ENCODE measurements at regions not wholly inside any gene's neighbourhood (a gene's known extent, or its start where the extent isn't known, plus 50 kb on each side); places are given as distances from the start of the nearest gene placed in this dataset.
"Not testable (repeated sequence)": the region's sequence is repeated elsewhere in the genome, so short reads cannot be mapped to it uniquely, and the experiment has no call there.

DNA sequence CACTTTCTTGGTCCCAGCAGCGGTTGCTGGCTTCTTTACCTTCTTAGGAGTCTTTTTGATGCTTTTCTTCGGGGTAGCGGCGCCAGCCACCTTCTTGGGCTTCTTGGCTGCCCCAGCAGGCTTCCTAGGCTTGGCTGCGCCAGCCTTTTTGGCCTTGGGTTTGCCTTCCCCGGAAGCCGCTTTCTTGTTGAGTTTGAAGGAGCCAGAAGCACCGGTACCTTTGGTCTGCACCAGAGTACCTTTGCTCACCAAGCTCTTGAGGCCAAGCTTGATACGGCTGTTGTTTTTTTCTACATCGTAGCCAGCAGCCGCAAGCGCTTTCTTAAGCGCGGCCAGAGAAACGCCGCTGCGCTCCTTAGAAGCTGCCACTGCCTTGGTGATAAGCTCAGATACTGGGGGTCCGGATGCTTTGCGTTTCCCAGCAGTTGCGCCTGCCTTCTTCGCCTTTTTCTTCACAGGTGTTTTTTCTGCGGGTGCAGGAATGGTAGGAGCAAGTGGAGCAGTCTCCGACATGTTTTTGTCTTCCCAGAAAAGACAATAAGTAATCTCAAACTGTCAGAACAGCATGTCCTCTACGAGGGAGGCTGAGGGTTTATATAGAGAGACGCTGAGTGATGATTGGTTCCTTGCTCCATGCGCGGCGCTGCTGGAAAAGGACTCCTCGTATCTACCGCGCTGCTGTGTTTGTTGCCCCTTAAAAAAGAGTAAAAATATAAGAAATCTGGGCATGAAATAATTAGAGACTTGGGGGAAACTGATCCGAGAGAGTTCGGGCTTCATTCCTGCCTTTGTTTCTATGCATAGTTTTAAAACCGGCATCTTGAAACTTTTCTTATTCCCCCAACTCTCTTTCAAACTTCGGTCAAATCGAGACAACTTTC is 130.3 kb upstream of the BTN3A2 start:
- no peak for DNase-seq (ENCODE audit: low spot score)

DNA sequence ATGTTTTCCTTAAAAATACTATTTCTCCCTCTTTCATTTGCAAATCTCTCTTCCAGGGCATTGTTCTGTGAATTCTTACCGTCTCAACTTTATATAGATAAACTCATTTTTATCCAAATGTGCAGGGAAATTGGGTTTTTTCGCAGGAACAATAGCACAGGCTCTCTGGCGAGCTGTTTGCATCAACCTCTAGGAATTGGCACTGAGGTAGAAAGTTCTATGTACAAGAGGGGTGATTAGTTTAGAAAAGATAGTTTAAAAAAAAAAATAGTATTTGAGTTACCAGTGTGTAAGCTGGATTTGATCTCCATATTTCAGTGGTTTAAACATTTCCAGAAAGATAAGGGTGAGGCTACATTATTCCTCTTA is 129.7 kb upstream of the BTN3A2 start:
- no peak for DNase-seq (ENCODE audit: low spot score)

DNA sequence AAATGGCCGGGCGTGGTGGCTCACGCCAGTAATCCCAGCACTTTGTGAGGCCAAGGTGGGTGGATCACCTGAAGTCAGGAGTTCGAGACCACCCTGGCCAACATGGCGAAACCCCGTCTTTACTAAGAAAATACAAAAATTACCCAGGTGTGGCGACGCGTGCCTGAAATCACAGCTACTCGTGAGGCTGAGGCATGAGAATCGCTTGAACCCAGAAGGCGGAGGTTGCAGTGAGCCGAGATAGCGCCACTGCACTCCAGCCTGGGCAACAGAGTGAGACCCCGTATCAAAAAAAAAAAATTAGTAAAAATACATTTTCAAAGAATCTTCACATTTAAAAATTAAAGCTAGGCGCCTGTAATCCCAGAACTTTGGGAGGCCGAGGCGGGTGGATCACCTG is 125.6 kb upstream of the BTN3A2 start:
- not testable (repeated sequence) for DNase-seq (ENCODE audit: low spot score)

DNA sequence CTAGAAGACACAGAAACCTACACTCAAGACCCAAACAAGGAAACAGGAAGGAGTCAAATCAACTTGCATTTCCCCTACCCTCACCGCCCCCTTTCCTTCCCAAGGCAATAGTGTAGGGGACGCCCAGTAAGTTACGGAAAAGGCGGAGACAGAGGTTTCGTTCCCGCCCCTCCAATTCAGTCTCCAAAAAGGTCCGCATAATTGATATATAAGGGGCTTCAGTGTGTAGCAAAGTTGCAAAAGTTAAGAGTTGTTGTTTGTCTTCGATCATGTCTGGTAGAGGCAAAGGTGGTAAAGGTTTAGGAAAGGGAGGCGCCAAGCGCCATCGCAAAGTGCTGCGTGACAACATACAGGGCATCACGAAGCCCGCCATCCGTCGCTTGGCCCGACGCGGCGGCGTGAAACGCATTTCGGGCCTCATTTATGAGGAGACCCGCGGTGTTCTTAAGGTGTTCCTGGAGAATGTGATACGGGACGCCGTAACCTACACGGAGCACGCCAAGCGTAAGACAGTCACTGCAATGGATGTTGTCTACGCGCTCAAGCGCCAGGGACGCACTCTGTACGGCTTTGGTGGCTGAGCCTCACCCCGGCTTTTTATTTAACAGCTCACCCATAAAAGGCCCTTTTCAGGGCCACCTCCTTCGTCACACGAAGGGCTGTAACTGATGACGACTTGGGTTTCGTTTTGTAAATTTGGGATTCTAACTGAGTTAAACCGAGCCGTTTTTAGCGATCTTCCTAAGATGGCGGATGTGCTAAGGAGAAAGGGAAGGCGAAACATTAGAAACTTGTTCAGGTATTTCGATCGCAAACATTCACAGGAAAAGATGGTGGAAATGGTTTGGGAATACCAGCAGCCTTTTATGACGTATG is 124.6 kb upstream of the BTN3A2 start:
- DNase-seq (ENCODE audit: low spot score), result no peak

DNA sequence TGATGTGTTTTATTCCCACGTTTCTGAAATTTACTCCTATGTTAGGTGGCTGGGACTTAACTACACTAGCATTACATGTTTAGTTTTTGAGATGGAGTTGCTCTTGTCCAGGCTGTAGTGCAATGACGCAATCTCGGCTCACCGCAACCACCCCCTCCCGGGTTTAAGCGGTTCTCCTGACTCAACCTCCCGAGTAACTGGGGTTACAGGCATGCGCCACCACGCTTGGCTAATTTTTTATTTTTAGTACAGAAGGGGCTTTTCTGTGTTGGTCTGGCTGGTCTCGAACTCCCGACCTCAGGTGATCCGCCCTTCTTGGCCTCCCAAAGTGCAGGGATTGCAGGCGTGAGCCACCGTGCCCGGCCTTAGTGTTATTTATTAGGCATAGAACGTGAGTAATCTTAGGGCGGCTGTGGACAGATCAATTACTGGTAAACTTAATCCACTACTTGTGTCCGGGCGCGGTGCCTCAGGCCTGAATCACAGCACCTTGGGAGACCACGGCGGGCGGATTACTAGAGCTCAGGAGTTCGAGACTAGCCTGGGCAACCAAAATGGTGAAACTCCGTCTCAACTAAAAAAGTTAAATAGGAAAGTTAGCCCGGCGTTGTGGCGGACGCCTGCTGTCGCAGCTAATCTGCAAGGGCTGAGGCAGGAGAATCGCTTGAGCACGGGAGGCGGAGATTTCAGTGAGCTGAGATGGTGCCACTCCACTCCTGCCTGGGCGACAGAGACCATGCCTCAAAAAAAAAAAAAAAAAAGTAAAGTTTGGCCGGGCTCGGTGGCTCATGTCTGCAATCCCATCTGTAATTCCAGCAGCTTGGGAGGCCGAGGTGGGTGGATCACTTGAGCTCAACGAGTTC is 123.7 kb upstream of the BTN3A2 start:
- no peak for DNase-seq (ENCODE audit: low spot score)

DNA sequence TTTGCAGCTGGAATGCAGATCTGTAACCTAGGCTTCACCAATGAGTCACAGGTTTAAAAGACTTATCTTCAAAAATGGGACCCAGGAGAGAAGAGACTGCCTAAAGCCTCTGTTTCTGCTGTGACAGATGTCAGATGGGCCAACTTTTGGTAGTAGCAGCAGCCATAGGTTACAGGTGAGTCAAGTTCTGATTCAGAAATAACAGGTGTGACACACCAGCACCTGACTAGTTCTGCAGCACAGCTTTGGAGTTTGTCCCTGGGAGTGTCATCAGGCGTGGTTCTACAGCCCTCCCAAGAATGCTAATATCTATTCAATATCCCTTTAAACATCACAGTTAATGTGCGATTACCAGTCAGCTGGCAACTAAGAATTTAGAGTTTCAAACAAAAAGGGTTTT is 121.9 kb upstream of the BTN3A2 start:
- no peak for DNase-seq (ENCODE audit: low spot score)

DNA sequence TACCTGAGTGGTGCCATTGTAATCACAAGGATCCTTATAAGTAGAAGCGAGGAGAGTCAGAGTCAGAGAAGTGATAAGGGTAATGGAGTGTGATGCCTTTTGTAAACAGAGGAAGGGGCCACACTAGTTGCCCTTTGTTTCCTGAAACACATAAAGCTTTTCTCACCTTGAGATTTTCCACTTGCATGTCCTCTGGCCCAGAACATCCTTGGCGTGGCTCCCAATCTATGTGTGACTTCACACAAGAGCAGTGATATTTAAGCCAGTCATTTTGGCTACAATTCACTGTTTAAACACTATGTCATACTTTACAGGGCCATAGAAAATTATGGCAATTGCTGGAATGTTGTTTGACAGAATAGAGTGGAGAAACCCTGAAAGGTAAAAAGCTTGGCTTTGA is 121.2 kb upstream of the BTN3A2 start:
- DNase-seq (ENCODE audit: low spot score), result no peak

DNA sequence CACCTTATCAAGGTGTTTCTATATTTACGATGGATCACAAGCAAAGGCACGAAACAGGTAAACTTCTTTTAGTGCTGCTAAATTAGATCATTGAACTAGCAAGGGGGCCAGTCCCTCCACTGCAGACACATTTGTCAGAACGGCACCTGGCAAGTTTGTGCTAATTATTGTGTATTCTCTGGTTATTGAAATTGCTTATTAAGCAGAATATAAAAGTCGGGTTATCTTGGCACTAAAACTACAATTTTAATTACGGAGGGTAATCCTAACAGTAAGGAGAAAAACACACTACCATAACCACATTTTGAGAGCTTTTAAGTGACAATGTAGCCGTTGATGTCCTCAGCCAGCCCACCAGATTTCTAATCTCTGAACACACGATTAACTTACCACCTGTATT is 118.9 kb upstream of the BTN3A2 start:
- no peak for DNase-seq (ENCODE audit: low spot score)

DNA sequence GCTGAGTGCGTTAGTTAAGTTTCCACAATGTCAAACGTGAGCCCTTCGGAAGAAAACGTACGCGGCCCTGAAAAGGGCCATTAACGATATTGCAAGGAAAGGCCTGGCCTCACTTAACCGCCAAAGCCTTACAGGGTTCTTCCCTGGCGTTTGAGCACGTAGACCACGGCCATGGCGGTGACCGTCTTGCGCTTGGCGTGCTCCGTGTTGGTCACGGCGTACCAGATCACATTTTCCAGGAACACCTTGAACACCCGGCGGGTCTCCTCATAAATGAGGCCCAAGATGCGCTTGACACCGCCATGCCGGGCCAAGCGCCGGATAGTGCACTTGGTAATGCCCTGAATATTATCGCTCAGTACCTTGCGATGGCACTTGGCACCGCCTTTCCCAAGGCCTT is 118.4 kb upstream of the BTN3A2 start:
- DNase-seq (ENCODE audit: low spot score), result no peak

DNA sequence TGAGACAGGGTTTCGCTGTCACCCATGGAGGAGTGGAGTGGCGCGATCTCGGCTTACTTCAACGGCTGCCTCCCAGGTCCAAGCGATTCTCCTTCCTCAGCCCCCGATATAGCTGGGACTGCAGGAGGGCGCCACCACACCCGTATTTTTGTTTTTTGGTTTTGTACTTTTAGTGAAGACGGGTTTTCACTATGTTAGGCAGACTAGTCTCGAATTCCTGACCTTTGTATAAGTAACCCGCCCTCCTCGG is 115.4 kb upstream of the BTN3A2 start:
- no peak for DNase-seq (ENCODE audit: low spot score)

DNA sequence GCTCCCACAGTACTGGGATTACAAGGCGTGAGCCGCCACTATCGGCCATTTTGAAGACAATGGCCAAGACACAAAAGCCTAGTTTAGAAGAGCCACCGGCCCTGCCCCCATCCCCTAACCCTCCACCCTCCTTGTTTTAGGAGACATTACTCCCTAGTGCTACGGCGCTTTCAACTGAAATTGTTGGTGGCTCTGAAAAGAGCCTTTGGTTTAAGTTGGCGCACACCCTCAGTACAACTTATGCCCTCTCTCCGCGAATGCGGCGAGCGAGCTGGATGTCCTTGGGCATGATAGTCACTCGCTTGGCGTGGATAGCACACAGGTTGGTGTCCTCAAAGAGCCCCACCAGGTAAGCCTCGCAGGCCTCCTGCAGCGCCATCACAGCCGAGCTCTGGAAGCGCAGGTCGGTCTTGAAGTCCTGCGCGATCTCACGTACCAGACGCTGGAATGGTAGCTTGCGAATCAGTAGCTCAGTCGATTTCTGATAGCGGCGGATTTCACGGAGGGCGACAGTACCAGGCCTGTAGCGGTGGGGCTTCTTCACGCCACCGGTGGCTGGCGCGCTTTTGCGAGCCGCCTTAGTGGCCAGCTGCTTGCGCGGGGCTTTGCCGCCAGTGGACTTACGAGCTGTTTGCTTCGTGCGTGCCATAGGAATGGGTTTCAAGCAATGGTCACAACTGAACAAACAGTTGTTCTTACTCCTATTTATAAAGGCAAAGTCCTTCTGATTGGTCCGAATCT is 114.9 kb upstream of the BTN3A2 start:
- DNase-seq (ENCODE audit: low spot score), result no peak

DNA sequence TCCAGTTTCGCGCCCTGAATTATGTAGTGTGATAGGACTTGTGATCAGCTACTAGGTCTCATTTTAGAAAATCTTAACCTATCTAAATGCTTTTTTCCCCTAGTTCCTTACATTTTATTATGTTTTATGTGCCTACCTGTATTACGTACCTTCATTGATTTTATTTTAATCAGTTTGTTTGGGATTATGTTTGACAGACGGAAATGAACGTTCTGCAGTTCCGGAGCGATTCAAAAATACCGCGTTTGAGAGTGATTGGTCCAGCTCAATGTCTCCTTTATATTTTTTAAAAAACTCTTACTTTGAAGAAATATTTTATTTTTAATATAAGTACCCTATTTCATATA is 114.3 kb upstream of the BTN3A2 start:
- no peak for DNase-seq (ENCODE audit: low spot score)

DNA sequence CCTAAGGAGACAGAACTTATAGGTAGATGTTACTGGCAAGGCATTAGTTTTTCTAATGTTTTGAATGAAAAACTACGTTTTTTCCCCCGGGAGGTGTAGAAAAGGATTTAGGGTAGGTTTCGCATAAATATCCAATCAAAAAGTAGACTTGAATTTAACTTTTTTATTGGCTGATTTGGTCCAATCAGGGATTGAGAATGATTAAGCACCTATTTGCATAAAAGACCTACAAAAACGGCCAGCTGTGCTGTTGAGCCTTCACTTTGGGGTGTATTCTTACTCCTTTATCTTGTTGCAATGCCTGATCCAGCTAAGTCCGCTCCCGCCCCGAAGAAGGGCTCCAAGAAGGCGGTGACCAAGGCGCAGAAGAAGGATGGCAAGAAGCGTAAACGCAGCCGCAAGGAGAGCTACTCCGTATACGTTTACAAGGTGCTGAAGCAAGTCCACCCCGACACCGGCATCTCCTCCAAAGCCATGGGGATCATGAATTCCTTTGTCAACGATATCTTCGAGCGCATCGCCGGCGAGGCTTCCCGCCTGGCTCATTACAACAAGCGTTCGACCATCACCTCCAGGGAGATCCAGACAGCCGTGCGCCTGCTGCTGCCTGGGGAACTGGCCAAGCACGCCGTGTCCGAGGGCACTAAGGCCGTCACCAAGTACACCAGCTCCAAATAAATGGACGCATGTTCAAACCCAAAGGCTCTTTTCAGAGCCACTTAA is 113.5 kb upstream of the BTN3A2 start:
- peak; percentile 49 for DNase-seq (ENCODE audit: low spot score)

DNA sequence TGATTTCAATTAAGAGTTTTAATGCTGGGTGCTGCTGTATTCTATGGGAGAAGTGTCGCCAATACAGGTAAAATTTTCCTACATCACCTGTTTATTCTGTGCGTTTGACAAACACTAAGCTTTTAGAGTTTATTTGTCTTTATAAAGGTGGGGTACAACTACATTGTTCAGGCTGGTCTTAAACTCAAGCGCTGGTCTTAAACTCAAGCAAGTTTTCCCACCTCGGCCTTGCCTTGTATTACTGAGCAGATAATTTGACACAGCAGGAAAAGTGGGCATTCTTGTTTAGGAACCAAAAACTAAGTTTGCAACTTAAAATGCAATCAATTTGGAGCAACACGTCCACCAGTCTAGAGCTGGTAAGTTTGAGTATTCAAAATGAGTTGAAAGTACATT is 112.9 kb upstream of the BTN3A2 start:
- no peak for DNase-seq (ENCODE audit: low spot score)

DNA sequence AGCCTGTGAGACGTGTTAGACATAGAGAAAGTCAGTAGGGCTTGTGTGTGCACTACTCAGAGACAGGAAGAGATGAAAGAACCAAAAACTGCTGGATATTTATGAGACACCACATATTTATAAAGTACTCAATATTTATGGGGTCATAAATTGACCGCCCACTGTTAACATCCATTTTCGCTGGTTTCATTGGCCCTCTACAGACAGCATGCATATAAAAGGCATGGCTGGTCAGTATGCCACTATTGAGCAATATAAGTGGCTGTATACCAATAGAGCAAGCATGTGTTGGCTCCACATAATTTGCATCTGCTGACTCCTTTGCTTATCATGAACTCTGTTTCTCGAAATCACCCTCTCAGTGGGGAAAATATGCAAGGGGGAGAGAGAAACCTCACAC is 110.3 kb upstream of the BTN3A2 start:
- no peak for DNase-seq (ENCODE audit: low spot score)

DNA sequence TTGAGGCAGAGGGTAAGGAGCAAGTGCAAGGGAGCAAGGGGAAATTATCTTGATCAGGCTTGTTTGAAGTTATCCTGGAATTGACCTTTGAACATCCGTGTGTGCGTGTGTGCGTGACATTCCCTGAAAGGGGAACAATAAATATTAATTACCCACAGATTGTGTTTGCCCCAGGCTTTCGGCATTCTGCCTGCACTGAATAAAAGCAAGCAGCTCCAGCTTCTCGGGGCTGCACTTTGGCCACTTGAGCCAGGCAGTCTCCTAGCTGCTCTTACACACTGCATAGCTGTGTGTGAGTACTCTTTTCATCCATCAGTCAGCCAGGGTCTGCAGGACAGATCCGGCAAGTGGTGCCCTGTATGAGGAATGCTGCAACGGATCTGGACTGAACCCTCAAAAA is 107.7 kb upstream of the BTN3A2 start:
- no peak for DNase-seq (ENCODE audit: low spot score)

DNA sequence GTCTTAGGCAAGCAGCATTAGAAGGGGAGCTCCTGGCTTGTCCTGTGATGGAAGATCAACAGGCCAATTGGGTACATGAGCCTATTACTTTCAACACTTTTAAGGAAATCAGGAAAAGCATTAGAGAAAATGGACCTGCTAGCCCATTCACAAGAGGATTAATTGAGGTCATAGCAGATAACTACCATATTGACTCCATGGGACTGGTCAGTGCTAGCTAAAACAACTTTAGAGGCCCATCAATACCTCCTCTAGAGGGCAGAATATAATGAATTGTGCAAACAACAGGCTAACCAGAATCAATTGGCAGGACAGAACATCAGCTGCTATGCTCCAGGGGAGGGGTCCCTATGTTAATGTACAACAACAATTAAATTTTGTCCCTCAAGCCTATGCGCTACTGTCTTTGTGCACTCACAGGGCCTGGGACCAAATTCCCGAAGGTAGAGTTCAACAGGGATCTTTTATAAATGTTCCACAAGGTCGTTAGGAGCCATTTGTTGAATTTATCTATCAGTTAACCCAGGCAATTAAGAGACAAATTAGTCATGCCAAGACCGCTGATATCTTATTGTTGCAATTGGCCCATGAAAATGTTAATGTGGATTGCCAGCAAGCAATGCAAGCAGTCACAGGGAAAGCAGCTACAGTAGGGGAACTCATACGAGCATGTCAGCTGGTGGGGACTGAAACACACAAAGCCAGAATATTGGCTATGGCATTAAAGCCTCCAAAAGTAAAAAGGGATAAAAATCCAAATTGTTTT is 106.6 kb upstream of the BTN3A2 start:
- no peak for DNase-seq (ENCODE audit: low spot score)

DNA sequence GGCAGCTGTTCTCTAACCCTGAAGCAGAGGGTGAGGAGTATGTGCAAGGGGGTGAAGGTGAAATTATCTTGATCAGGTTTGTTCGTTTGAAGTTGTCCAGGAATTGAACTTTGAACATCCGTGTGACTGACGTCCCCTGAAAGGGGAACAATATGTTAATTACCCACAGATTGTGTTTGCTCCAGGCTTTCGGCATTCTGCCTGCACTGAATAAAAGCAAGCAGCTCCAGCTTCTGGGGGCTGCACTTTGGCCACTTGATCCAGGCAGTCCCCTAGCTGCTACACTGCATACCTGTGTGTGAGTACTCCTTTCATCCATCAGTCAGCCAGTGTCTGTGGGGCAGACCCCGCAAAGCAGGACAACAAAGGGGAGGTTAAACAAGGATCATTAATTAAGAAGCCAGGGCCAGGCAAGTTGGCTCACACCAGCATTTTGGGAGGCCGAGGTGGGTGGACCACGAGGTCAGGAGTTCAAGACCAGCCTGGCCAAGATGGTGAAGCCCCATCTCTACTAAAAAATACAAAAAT is 104.8 kb upstream of the BTN3A2 start:
- DNase-seq (ENCODE audit: low spot score), result no peak

DNA sequence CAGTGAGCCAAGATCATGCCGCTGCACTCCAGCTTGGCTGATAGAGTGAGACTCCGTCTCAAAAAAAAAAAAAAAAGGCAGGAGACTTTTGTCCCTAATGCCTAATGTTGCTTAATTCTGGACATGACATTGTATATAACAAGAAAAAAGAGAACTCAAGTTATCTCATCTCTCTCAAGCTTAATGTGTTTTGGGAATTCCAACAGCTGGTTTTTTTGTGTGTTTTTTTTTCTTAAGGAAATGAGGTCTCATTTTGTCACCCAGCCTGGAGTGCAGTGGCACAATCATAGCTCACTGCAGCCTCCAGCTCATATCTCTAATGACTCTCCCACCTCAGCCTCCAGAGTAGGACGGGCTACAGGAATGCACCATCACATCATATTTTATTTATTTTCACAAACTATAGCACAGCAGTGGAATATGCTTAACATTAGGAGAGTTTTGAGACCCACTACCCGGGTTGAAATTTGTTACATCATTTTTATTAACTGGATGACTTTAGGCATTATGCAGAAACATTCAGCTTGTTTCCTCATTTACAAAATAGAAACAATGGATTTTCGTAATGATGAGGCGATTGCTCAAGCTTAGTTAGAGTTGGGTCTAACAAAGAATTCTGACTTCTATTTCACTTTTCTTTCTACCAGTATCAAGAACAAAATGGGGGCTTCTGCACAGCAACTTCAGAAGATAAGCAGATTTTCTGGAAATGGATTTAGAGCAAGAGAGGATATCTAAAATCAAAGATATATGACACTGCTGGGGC is 104.1 kb upstream of the BTN3A2 start:
- DNase-seq (ENCODE audit: low spot score), result no peak

DNA sequence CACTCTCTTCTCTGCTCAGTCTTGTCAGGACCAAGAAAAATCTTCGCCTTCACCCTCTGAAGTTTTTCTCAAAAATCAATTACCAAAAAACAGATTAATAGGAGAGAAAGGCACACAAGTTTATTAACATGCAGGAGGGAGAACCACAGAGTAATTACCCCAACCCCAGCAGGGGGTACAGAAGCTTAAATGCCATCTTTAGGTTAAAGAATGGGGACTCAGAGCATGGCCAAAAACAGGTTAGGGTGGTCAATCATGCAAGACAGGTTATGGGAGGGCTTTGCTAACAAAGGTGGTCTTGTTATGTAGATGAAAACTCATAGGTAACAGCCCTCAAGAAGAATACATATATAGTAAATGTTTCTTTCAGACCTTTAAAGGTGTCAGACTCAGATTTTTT is 100.5 kb upstream of the BTN3A2 start:
- no peak for DNase-seq (ENCODE audit: low spot score)

Measured in HuH-7.5 (cell line).